Activated naive CD4-positive, alpha-beta T cell treated with anti-CD3 and anti-CD28 coated beads, Interleukin-2, amount 50 U/mL, for 24 hours (primary cell): ENCODE measurements at regions not wholly inside any gene's neighbourhood (a gene's known extent, or its start where the extent isn't known, plus 50 kb on each side); places are given as distances from the start of the nearest gene placed in this dataset.

Experiments used
- H3K27ac Mint-ChIP-seq: one replicate; pipeline ENCODE4 v1.8.0; 2021; ENCODE audit warnings: mild to moderate bottlenecking, mixed read lengths
- H3K27me3 Mint-ChIP-seq: one replicate; pipeline ENCODE4 v1.8.0; 2021; ENCODE audit warnings: mixed read lengths
- H3K36me3 Mint-ChIP-seq: one replicate; pipeline ENCODE4 v1.8.0; 2021; ENCODE audit warnings: mixed read lengths
- H3K4me1 Mint-ChIP-seq: one replicate; pipeline ENCODE4 v1.8.0; 2021; ENCODE audit warnings: mixed read lengths
- H3K4me3 Mint-ChIP-seq: one replicate; pipeline ENCODE4 v1.8.0; 2021; ENCODE audit warnings: mild to moderate bottlenecking, mixed read lengths
- H3K9me3 Mint-ChIP-seq: one replicate; pipeline ENCODE4 v1.8.0; 2021; ENCODE audit warnings: mixed read lengths

- H3K9me3 Mint-ChIP-seq, result no peaks in the 10 kb centered on the region
- no peak overlapping the region for H3K4me3 Mint-ChIP-seq
- no peaks in the 10 kb centered on the region for H3K27me3 Mint-ChIP-seq
- peaks cover 9% of the 10 kb centered on the region for H3K36me3 Mint-ChIP-seq
- no peak overlapping the region for H3K27ac Mint-ChIP-seq
- peaks cover 21% of the 10 kb centered on the region for H3K4me1 Mint-ChIP-seq
Observed at GRCh38 chr2:186431306-186431705, 54.8 kb upstream of the ZC3H15 start.

DNA sequence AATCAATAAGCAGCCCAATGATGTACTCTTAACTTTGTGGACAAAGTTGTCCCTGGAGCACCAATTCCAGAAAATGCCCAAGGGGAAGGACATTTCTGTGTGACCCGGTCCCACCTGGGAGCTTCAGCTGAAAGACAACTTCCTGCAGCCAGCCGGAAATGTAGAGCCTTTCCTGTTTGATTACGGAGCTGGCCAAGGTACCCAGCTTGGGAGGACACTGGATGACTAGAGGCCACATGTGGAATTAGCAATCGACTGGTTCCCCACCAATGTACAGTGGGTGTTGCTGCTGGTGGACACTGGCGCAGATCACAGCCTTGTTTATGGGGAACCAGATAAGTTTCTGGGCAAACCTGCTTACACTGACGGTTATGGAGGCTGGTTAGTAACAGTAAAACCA lies 53.0 kb upstream of the ZC3H15 start:
- no peaks in the 10 kb centered on the region for H3K27me3 Mint-ChIP-seq
- no peak overlapping the region for H3K27ac Mint-ChIP-seq
- no peaks in the 10 kb centered on the region for H3K9me3 Mint-ChIP-seq
- no peak overlapping the region for H3K4me3 Mint-ChIP-seq
- peaks cover 9% of the 10 kb centered on the region for H3K36me3 Mint-ChIP-seq
- H3K4me1 Mint-ChIP-seq, result peaks cover 9% of the 10 kb centered on the region

- peaks cover 3% of the 10 kb centered on the region for H3K4me1 Mint-ChIP-seq
- H3K36me3 Mint-ChIP-seq, result peaks cover 18% of the 10 kb centered on the region
- peaks cover 4% of the 10 kb centered on the region for H3K9me3 Mint-ChIP-seq
- H3K27ac Mint-ChIP-seq, result no peak overlapping the region
- H3K4me3 Mint-ChIP-seq, result no peak overlapping the region
- H3K27me3 Mint-ChIP-seq, result no peaks in the 10 kb centered on the region
Observed at GRCh38 chr2:186433777-186434432, 52.2 kb upstream of the ZC3H15 start.
